ENCODE measurements at regions not wholly inside any gene's neighbourhood (a gene's known extent, or its start where the extent isn't known, plus 50 kb on each side); places are given as distances from the start of the nearest gene placed in this dataset.

- Histone ChIP-seq H3K27me3 (ENCODE audit: control insufficient read depth in 5 of 5, insufficient read depth in 4 of 5, low read length in 5 of 5) (no peaks in the 10 kb centered on the region), H3K4me3 (ENCODE audit: low read depth in 1 of 5, low read length in 5 of 5) (no peak overlapping the region), H3K9ac (ENCODE audit: low read length in 5 of 5) (peak overlapping the region in 3 of 5 donors; percentile 41 to 64 (median 45)), H3K27ac (ENCODE audit: low read depth, low read length) (peak overlapping the region; percentile 39), H3K4me1 (ENCODE audit: control insufficient read depth in 5 of 5, insufficient read depth in 5 of 5, low read length in 5 of 5) (peaks cover 15 to 53% (median 45%) of the 10 kb centered on the region in 5 donors), H3K9me3 (ENCODE audit: control insufficient read depth in 5 of 5, low read length in 5 of 5) (no peaks in the 10 kb centered on the region), H3K36me3 (ENCODE audit: control insufficient read depth in 5 of 5, insufficient read depth in 5 of 5, low read length in 5 of 5) (no peaks in the 10 kb centered on the region)
Measured at GRCh38 chr1:224504297-224505041, 69.9 kb upstream of the WDR26 start.

GRCh38 chr1:224505454-224506093, 71.0 kb upstream of the WDR26 start:
- Histone ChIP-seq H3K4me1 (ENCODE audit: control insufficient read depth in 5 of 5, insufficient read depth in 5 of 5, low read length in 5 of 5) (peaks cover 15 to 59% (median 45%) of the 10 kb centered on the region in 5 donors), H3K9ac (ENCODE audit: low read length in 5 of 5) (peak overlapping the region in 1 of 5 donors; percentile 25), H3K27me3 (ENCODE audit: control insufficient read depth in 5 of 5, insufficient read depth in 4 of 5, low read length in 5 of 5) (no peaks in the 10 kb centered on the region)

GRCh38 chr1:224506141-224506814, 71.7 kb upstream of the WDR26 start:
- H3K9ac ChIP-seq (ENCODE audit: low read length in 5 of 5), result peak overlapping the region in 1 of 5 donors; percentile 28
- H3K36me3 ChIP-seq (ENCODE audit: control insufficient read depth in 5 of 5, insufficient read depth in 5 of 5, low read length in 5 of 5), result no peaks in the 10 kb centered on the region
- no peaks in the 10 kb centered on the region for H3K9me3 ChIP-seq (ENCODE audit: control insufficient read depth in 5 of 5, low read length in 5 of 5)
- peaks cover 15 to 63% (median 49%) of the 10 kb centered on the region in 5 donors for H3K4me1 ChIP-seq (ENCODE audit: control insufficient read depth in 5 of 5, insufficient read depth in 5 of 5, low read length in 5 of 5)
- no peaks in the 10 kb centered on the region for H3K27me3 ChIP-seq (ENCODE audit: control insufficient read depth in 5 of 5, insufficient read depth in 4 of 5, low read length in 5 of 5)
- H3K27ac ChIP-seq (ENCODE audit: low read depth, low read length), result peak overlapping the region; percentile 56
- no peak overlapping the region for H3K4me3 ChIP-seq (ENCODE audit: low read depth in 1 of 5, low read length in 5 of 5)

More at GRCh38 chr1:224505454-224506093, 71.0 kb upstream of the WDR26 start:
- Histone ChIP-seq H3K4me3 (ENCODE audit: low read depth in 1 of 5, low read length in 5 of 5) (no peak overlapping the region), H3K9me3 (ENCODE audit: control insufficient read depth in 5 of 5, low read length in 5 of 5) (no peaks in the 10 kb centered on the region), H3K27ac (ENCODE audit: low read depth, low read length) (peak overlapping the region; percentile 56), H3K36me3 (ENCODE audit: control insufficient read depth in 5 of 5, insufficient read depth in 5 of 5, low read length in 5 of 5) (no peaks in the 10 kb centered on the region)

GRCh38 chr1:224507771-224508523, 73.3 kb upstream of the WDR26 start:
- peaks cover 13 to 51% (median 38%) of the 10 kb centered on the region in 5 donors for H3K4me1 ChIP-seq (ENCODE audit: control insufficient read depth in 5 of 5, insufficient read depth in 5 of 5, low read length in 5 of 5)
- H3K9me3 ChIP-seq (ENCODE audit: control insufficient read depth in 5 of 5, low read length in 5 of 5), result no peaks in the 10 kb centered on the region
- H3K27me3 ChIP-seq (ENCODE audit: control insufficient read depth in 5 of 5, insufficient read depth in 4 of 5, low read length in 5 of 5), result no peaks in the 10 kb centered on the region
- no peak overlapping the region for H3K27ac ChIP-seq (ENCODE audit: low read depth, low read length)
- H3K9ac ChIP-seq (ENCODE audit: low read length in 5 of 5), result no peak overlapping the region
- no peaks in the 10 kb centered on the region for H3K36me3 ChIP-seq (ENCODE audit: control insufficient read depth in 5 of 5, insufficient read depth in 5 of 5, low read length in 5 of 5)
- no peak overlapping the region for H3K4me3 ChIP-seq (ENCODE audit: low read depth in 1 of 5, low read length in 5 of 5)

- Histone ChIP-seq H3K36me3 (ENCODE audit: control insufficient read depth in 5 of 5, insufficient read depth in 5 of 5, low read length in 5 of 5) (no peaks in the 10 kb centered on the region), H3K4me3 (ENCODE audit: low read depth in 1 of 5, low read length in 5 of 5) (no peak overlapping the region), H3K27ac (ENCODE audit: low read depth, low read length) (no peak overlapping the region), H3K27me3 (ENCODE audit: control insufficient read depth in 5 of 5, insufficient read depth in 4 of 5, low read length in 5 of 5) (no peaks in the 10 kb centered on the region), H3K4me1 (ENCODE audit: control insufficient read depth in 5 of 5, insufficient read depth in 5 of 5, low read length in 5 of 5) (peaks cover 2 to 41% (median 22%) of the 10 kb centered on the region in 5 donors), H3K9me3 (ENCODE audit: control insufficient read depth in 5 of 5, low read length in 5 of 5) (no peaks in the 10 kb centered on the region), H3K9ac (ENCODE audit: low read length in 5 of 5) (no peak overlapping the region)
Measured at GRCh38 chr1:224509907-224510306, 75.3 kb upstream of the WDR26 start.

- peak overlapping the region in 1 of 5 donors; percentile 11 for H3K9ac ChIP-seq (ENCODE audit: low read length in 5 of 5)
- H3K27ac ChIP-seq (ENCODE audit: low read depth, low read length), result no peak overlapping the region
- no peak overlapping the region for H3K4me3 ChIP-seq (ENCODE audit: low read depth in 1 of 5, low read length in 5 of 5)
- no peaks in the 10 kb centered on the region for H3K36me3 ChIP-seq (ENCODE audit: control insufficient read depth in 5 of 5, insufficient read depth in 5 of 5, low read length in 5 of 5)
- no peaks in the 10 kb centered on the region for H3K9me3 ChIP-seq (ENCODE audit: control insufficient read depth in 5 of 5, low read length in 5 of 5)
- peaks cover 2 to 33% (median 12%) of the 10 kb centered on the region in 5 donors for H3K4me1 ChIP-seq (ENCODE audit: control insufficient read depth in 5 of 5, insufficient read depth in 5 of 5, low read length in 5 of 5)
- no peaks in the 10 kb centered on the region for H3K27me3 ChIP-seq (ENCODE audit: control insufficient read depth in 5 of 5, insufficient read depth in 4 of 5, low read length in 5 of 5)
Measured at GRCh38 chr1:224510880-224511645, 76.5 kb upstream of the WDR26 start.

- peaks cover 1 to 27% (median 6%) of the 10 kb centered on the region in 5 donors for H3K4me1 ChIP-seq (ENCODE audit: control insufficient read depth in 5 of 5, insufficient read depth in 5 of 5, low read length in 5 of 5)
- H3K4me3 ChIP-seq (ENCODE audit: low read depth in 1 of 5, low read length in 5 of 5), result no peak overlapping the region
- H3K9me3 ChIP-seq (ENCODE audit: control insufficient read depth in 5 of 5, low read length in 5 of 5), result no peaks in the 10 kb centered on the region
- no peak overlapping the region for H3K27ac ChIP-seq (ENCODE audit: low read depth, low read length)
- no peaks in the 10 kb centered on the region for H3K27me3 ChIP-seq (ENCODE audit: control insufficient read depth in 5 of 5, insufficient read depth in 4 of 5, low read length in 5 of 5)
- no peak overlapping the region for H3K9ac ChIP-seq (ENCODE audit: low read length in 5 of 5)
- H3K36me3 ChIP-seq (ENCODE audit: control insufficient read depth in 5 of 5, insufficient read depth in 5 of 5, low read length in 5 of 5), result no peaks in the 10 kb centered on the region
Measured at GRCh38 chr1:224512600-224513151, 78.1 kb upstream of the WDR26 start.

GRCh38 chr1:224513383-224513782, 78.8 kb upstream of the WDR26 start:
- Histone ChIP-seq H3K36me3 (ENCODE audit: control insufficient read depth in 5 of 5, insufficient read depth in 5 of 5, low read length in 5 of 5) (no peaks in the 10 kb centered on the region), H3K4me3 (ENCODE audit: low read depth in 1 of 5, low read length in 5 of 5) (no peak overlapping the region), H3K4me1 (ENCODE audit: control insufficient read depth in 5 of 5, insufficient read depth in 5 of 5, low read length in 5 of 5) (peaks cover 0 to 27% (median 6%) of the 10 kb centered on the region in 5 donors), H3K27ac (ENCODE audit: low read depth, low read length) (no peak overlapping the region), H3K27me3 (ENCODE audit: control insufficient read depth in 5 of 5, insufficient read depth in 4 of 5, low read length in 5 of 5) (no peaks in the 10 kb centered on the region), H3K9me3 (ENCODE audit: control insufficient read depth in 5 of 5, low read length in 5 of 5) (no peaks in the 10 kb centered on the region), H3K9ac (ENCODE audit: low read length in 5 of 5) (no peak overlapping the region)

GRCh38 chr1:224513787-224514209, 79.2 kb upstream of the WDR26 start:
- no peak overlapping the region for H3K4me3 ChIP-seq (ENCODE audit: low read depth in 1 of 5, low read length in 5 of 5)
- no peaks in the 10 kb centered on the region for H3K9me3 ChIP-seq (ENCODE audit: control insufficient read depth in 5 of 5, low read length in 5 of 5)
- H3K9ac ChIP-seq (ENCODE audit: low read length in 5 of 5), result no peak overlapping the region
- no peak overlapping the region for H3K27ac ChIP-seq (ENCODE audit: low read depth, low read length)
- H3K27me3 ChIP-seq (ENCODE audit: control insufficient read depth in 5 of 5, insufficient read depth in 4 of 5, low read length in 5 of 5), result no peaks in the 10 kb centered on the region
- no peaks in the 10 kb centered on the region for H3K36me3 ChIP-seq (ENCODE audit: control insufficient read depth in 5 of 5, insufficient read depth in 5 of 5, low read length in 5 of 5)
- H3K4me1 ChIP-seq (ENCODE audit: control insufficient read depth in 5 of 5, insufficient read depth in 5 of 5, low read length in 5 of 5), result peaks cover 0 to 27% (median 5%) of the 10 kb centered on the region in 5 donors
